Transverse colon (tissue), 3 donors: ENCODE measurements at regions not wholly inside any gene's neighbourhood (a gene's known extent, or its start where the extent isn't known, plus 50 kb on each side); places are given as distances from the start of the nearest gene placed in this dataset.

Source experiments
- EP300 ChIP-seq: sonication (generic); formaldehyde crosslinking; IDR thresholded peaks from one replicate; pipeline ENCODE4 v1.6.1; 2017; ENCODE audit warnings: antibody characterized with exemption, low read depth
- POLR2A ChIP-seq: fragments of 450-650 bp; IDR thresholded peaks from one replicate; pipeline ENCODE4 v1.6.1; 2016; ENCODE audit warnings: antibody characterized with exemption, mild to moderate bottlenecking, moderate library complexity
- TF ChIP-seq, protein P1 (sequence below), 5 experiments: fragments of 200-600 bp in 3 of 5; fragments of 450-650 bp in 2 of 5; sonication (generic) in 3 of 5; IDR thresholded peaks; 1 replicate in 2 of 5; 2 replicates in 3 of 5; pipeline ENCODE4 v1.5.1; 2016 to 2017; ENCODE audit warnings: antibody characterized with exemption in 5 of 5, inconsistent platforms in 3 of 5, mild to moderate bottlenecking in 2 of 5, moderate library complexity in 1 of 5

DNA sequence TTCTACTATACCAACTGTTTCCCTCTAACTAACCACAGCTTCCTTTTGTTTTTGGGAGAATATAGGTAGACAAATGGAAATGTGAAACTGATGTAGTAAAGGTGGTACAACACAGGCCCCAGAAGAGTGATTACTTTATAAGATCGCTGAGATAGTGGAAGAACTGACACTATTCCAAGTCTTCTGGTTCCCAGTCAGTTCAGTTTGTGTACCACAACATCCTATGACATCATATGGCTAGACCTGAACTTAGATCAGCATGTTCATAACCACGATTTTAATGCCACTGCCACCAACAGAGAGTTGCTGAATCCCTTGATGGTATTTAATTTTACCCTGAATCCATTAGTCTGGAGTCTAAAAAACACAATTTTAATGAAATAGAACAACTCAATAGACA lies 328.9 kb downstream of the GPD2 start:
- TF ChIP-seq EP300: no peak
- TF ChIP-seq, protein P1, sequence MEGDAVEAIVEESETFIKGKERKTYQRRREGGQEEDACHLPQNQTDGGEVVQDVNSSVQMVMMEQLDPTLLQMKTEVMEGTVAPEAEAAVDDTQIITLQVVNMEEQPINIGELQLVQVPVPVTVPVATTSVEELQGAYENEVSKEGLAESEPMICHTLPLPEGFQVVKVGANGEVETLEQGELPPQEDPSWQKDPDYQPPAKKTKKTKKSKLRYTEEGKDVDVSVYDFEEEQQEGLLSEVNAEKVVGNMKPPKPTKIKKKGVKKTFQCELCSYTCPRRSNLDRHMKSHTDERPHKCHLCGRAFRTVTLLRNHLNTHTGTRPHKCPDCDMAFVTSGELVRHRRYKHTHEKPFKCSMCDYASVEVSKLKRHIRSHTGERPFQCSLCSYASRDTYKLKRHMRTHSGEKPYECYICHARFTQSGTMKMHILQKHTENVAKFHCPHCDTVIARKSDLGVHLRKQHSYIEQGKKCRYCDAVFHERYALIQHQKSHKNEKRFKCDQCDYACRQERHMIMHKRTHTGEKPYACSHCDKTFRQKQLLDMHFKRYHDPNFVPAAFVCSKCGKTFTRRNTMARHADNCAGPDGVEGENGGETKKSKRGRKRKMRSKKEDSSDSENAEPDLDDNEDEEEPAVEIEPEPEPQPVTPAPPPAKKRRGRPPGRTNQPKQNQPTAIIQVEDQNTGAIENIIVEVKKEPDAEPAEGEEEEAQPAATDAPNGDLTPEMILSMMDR (IDR thresholded peaks at IDR 0.05): no peak
- TF ChIP-seq POLR2A: no peak
